ENCODE measurements at regions not wholly inside any gene's neighbourhood (a gene's known extent, or its start where the extent isn't known, plus 50 kb on each side); places are given as distances from the start of the nearest gene placed in this dataset.
"Not testable (repeated sequence)": the region's sequence is repeated elsewhere in the genome, so short reads cannot be mapped to it uniquely, and the experiment has no call there.

DNA sequence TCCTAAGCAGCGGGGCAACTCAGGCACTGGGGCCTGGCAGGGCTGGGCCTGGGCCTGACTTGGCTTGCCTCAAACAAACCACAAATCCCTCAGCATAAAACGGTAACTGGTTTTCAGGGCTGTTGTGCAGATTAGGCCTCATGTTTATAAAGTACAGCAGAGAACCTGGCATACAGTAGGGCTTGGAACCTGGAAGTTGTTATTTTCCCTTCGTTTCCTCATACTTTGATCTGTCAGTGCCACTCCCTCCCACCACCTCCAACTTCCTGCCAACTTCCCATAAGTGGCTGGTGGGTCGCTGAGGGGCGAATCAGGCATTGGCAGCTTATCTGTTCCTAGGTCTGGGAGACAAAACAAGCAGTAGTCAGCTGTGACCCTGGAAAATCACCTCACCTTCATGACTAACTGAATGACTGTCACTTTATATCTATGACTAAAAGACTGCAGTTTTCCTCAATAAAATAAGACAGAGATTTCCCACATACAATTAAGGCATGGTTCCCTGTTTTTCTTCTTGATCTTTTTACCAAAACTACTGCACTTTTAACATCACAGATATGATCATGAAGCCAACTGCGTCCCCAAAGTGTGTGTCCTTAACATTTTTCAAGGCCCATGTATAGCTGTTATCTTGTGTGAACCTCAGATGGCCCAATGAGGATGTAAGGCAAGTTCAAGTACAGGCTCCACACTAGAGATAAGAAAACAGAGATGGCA is 94.5 kb downstream of the TRIM69 start:
- intact Hi-C loops (cut with micrococcal nuclease); H4K20me1 ChIP-seq (replicated peaks; ENCODE audit: control insufficient read depth, insufficient read depth, low read length); H3K27me3 ChIP-seq (ENCODE audit: control insufficient read depth in 2 of 2, insufficient read depth in 2 of 2, low read length in 2 of 2); CTCF ChIA-PET (ENCODE audit: low intra/inter-chr PET ratio); H3K9me1 ChIP-seq (ENCODE audit: control insufficient read depth, insufficient read depth, low read length); H3K79me2 ChIP-seq (ENCODE audit: control insufficient read depth, insufficient read depth, low read length); BruUV-seq (replicated peaks); H3K4me3 ChIP-seq; H3K9me3 ChIP-seq (replicated peaks; ENCODE audit: control insufficient read depth, insufficient read depth, low read depth, low read length); H3K36me3 ChIP-seq (ENCODE audit: control insufficient read depth, insufficient read depth, low read length); in situ Hi-C loops (cut with MboI): not testable (repeated sequence)
- POLR2A ChIA-PET = interaction anchor here (0.9 kb wide), 1 partner anchor 167 kb away, joined by 3 read pairs; the partner anchor contains the start of gene SPG11
- peak; percentile 51 for FAIRE-seq
- H2AFZ ChIP-seq (ENCODE audit: low read depth, low read length) = peak overlapping the region; percentile 86
- 9% methylated on average over 5 of the region's 6 CpGs for WGBS (ENCODE audit: insufficient coverage, low coverage, missing lambda C conversion rate)
- ATAC-seq = peak; percentile 48
- peak overlapping the region; percentile 68; the same call in 2 of the 3 replicates for H3K27ac ChIP-seq (ENCODE audit: extremely low read depth, low read depth, low read length)
- H3K9ac ChIP-seq (ENCODE audit: insufficient read depth in 1 of 2, low read depth in 2 of 2, low read length in 2 of 2) = peak overlapping the region; percentile 30 to 55; a peak in 2 of 4 replicates
- peaks cover 7 to 20% of the 10 kb centered on the region in 2 experiments; a peak in 4 of 5 replicates for H3K4me1 ChIP-seq (replicated peaks in 1 of 2; ENCODE audit: control insufficient read depth in 2 of 2, insufficient read depth in 2 of 2, low read length in 2 of 2)
- DNase-seq (ENCODE audit: extremely low read depth in 1 of 4, low spot score in 3 of 4) = peak in 2 of 4 experiments; percentile 22 to 53
- peak overlapping the region; percentile 46; the same call in 1 of the 2 replicates for H3K4me2 ChIP-seq (ENCODE audit: insufficient read depth, low read length)
- TF ChIP-seq, protein P1, sequence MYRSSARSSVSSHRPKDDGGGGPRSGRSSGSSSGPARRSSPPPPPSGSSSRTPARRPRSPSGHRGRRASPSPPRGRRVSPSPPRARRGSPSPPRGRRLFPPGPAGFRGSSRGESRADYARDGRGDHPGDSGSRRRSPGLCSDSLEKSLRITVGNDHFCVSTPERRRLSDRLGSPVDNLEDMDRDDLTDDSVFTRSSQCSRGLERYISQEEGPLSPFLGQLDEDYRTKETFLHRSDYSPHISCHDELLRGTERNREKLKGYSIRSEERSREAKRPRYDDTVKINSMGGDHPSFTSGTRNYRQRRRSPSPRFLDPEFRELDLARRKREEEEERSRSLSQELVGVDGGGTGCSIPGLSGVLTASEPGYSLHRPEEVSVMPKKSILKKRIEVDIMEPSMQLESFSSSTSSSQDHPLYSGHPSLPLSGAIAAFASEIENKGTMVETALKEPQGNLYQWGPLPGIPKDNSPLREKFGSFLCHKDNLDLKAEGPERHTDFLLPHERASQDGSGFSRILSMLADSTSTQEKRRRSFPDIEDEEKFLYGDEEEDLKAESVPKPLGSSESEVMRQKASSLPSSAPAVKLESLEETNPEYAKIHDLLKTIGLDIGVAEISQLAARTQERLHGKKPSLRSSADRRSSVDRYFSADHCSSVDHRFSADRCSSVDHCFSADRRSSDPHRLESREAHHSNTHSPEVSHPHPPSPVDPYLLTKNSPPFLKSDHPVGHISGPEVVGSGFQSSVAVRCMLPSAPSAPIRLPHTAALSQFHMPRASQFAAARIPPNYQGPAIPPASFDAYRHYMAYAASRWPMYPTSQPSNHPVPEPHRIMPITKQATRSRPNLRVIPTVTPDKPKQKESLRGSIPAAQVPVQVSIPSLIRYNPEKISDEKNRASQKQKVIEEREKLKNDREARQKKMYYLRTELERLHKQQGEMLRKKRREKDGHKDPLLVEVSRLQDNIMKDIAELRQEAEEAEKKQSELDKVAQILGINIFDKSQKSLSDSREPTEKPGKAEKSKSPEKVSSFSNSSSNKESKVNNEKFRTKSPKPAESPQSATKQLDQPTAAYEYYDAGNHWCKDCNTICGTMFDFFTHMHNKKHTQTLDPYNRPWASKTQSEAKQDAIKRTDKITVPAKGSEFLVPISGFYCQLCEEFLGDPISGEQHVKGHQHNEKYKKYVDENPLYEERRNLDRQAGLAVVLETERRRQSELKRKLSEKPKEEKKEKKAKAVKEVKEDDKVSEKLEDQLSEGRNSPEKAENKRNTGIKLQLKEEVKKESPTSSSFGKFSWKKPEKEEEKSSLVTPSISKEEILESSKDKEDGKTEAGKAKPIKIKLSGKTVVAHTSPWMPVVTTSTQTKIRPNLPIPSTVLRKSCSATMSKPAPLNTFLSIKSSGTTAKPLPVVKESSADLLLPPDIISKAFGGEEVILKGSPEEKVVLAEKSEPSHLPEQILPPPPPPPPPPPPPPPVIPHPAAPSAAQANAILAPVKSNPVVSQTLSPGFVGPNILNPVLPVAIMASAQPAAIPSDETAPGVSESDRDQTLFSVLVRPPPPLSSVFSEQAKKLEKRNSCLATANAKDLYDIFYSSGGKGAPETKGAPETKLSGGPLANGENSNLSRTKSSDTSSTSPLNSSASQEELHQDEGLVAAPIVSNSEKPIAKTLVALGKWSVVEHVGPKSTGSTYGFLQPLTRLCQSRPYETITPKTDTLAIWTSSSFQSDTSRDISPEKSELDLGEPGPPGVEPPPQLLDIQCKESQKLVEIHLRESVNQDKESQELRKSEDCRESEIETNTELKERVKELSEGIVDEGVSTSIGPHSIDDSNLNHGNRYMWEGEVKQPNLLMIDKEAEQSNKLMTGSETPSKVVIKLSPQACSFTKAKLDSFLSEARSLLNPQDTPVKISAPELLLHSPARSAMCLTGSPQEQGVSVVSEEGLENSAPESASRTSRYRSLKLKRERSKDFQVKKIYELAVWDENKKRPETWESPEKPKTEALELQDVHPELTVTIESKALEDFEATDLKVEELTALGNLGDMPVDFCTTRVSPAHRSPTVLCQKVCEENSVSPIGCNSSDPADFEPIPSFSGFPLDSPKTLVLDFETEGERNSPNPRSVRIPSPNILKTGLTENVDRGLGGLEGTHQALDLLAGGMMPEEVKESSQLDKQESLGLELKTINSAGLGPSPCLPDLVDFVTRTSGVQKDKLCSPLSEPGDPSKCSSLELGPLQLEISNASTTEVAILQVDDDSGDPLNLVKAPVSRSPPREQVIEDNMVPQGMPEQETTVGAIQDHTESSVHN (IDR thresholded peaks at IDR 0.05; ENCODE audit: borderline replicate concordance in 1 of 2, low read depth in 1 of 2) = peak in 1 of 2 experiments; percentile 40; a peak in 1 of 4 replicates
- TF ChIP-seq, protein P2, sequence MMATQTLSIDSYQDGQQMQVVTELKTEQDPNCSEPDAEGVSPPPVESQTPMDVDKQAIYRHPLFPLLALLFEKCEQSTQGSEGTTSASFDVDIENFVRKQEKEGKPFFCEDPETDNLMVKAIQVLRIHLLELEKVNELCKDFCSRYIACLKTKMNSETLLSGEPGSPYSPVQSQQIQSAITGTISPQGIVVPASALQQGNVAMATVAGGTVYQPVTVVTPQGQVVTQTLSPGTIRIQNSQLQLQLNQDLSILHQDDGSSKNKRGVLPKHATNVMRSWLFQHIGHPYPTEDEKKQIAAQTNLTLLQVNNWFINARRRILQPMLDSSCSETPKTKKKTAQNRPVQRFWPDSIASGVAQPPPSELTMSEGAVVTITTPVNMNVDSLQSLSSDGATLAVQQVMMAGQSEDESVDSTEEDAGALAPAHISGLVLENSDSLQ (IDR thresholded peaks at IDR 0.05) = 0 out of 2 replicates have a peak, but pooled peaks have one; percentile 8
- TF ChIP-seq, protein P3, sequence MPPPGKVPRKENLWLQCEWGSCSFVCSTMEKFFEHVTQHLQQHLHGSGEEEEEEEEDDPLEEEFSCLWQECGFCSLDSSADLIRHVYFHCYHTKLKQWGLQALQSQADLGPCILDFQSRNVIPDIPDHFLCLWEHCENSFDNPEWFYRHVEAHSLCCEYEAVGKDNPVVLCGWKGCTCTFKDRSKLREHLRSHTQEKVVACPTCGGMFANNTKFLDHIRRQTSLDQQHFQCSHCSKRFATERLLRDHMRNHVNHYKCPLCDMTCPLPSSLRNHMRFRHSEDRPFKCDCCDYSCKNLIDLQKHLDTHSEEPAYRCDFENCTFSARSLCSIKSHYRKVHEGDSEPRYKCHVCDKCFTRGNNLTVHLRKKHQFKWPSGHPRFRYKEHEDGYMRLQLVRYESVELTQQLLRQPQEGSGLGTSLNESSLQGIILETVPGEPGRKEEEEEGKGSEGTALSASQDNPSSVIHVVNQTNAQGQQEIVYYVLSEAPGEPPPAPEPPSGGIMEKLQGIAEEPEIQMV (tag; conservative IDR thresholded peaks at IDR 0.05; ENCODE audit: low read depth) = 0 out of 2 replicates have a peak, but pooled peaks have one; percentile 19
- TF ChIP-seq KDM1A (IDR thresholded peaks at IDR 0.05) (0 out of 4 replicates have a peak, but pooled peaks of 1 of the 2 experiments have one; percentile 17), TAL1 (IDR thresholded peaks at IDR 0.05) (peak; percentile 10; the same call in 1 of the 2 replicates), PYGO2 (tag; IDR thresholded peaks at IDR 0.05) (peak; percentile 70; the same call in 1 of the 2 replicates), EHMT2 (IDR thresholded peaks at IDR 0.05) (0 out of 2 replicates have a peak, but pooled peaks have one; percentile 31), NCOR1 (IDR thresholded peaks at IDR 0.05) (0 out of 2 replicates have a peak, but pooled peaks have one; percentile 37)

Measured in K562 (cell line).